Activated naive CD8-positive, alpha-beta T cell treated with anti-CD3 and anti-CD28 coated beads for 36 hours (primary cell): ENCODE measurements at regions not wholly inside any gene's neighbourhood (a gene's known extent, or its start where the extent isn't known, plus 50 kb on each side); places are given as distances from the start of the nearest gene placed in this dataset.

Experiments used
- DNase-seq: peaks from one replicate; pipeline ENCODE4 v3.0.0; 2021
- H3K27ac Mint-ChIP-seq: one replicate; pipeline ENCODE4 v1.8.0; 2022; ENCODE audit warnings: mild to moderate bottlenecking, moderate library complexity, mixed read lengths
- H3K27me3 Mint-ChIP-seq: one replicate; pipeline ENCODE4 v1.8.0; 2022; ENCODE audit warnings: mild to moderate bottlenecking, mixed read lengths
- H3K36me3 Mint-ChIP-seq: one replicate; pipeline ENCODE4 v1.8.0; 2021; ENCODE audit warnings: mild to moderate bottlenecking, mixed read lengths
- H3K4me1 Mint-ChIP-seq: one replicate; pipeline ENCODE4 v1.8.0; 2021; ENCODE audit warnings: mixed read lengths
- H3K4me3 Mint-ChIP-seq: one replicate; pipeline ENCODE4 v1.8.0; 2022; ENCODE audit warnings: mild to moderate bottlenecking, moderate library complexity, mixed read lengths
- H3K9me3 Mint-ChIP-seq: one replicate; pipeline ENCODE4 v1.8.0; 2022; ENCODE audit warnings: mixed read lengths

DNA sequence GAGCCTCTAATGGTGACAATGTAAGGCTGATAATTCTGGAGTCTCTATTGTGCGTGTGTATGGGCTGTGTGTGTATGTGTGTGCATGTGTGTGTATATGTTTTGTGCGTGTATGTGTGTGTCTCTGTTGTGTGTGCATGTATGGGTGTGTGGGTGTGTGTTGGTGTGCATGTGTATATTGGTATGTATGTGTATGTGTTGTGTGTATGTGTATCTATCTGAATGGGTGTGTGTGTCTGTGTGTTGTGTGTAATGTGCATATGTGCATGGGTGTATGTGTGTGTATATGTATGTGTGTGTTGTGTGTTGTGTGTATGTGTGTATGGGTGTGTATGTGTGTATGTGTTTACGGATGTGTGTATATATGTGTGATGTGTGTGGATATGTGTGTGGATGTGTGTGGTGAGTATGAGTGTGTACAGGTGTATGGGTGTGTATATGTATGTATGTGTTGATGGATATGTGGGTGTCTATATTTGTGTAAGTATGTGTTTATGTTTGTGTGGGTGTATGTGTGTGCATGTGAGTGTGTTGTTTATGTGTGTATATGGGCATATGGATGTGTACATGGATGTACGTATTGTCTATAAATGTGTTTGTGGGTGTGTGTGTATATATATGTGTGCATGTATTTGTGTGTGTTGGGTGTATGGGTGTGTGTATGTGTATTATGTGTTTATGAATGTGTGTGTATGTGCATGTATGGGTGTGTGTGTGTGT lies 366.7 kb downstream of the UQCRFS1 start:
- no peaks in the 10 kb centered on the region for H3K4me1 Mint-ChIP-seq
- no peak overlapping the region for H3K27ac Mint-ChIP-seq
- DNase-seq: no peak
- no peak overlapping the region for H3K4me3 Mint-ChIP-seq
- no peaks in the 10 kb centered on the region for H3K36me3 Mint-ChIP-seq
- no peaks in the 10 kb centered on the region for H3K27me3 Mint-ChIP-seq
- no peaks in the 10 kb centered on the region for H3K9me3 Mint-ChIP-seq

GRCh38 chr19:28843761-28844492 lies 369.0 kb downstream of the UQCRFS1 start:
- Mint-ChIP-seq H3K27ac (no peak overlapping the region), H3K36me3 (no peaks in the 10 kb centered on the region)

GRCh38 chr19:28841531-28841930 lies 371.4 kb downstream of the UQCRFS1 start:
- H3K27ac Mint-ChIP-seq: no peak overlapping the region
- no peak overlapping the region for H3K4me3 Mint-ChIP-seq
- no peak for DNase-seq
- no peaks in the 10 kb centered on the region for H3K4me1 Mint-ChIP-seq
- H3K27me3 Mint-ChIP-seq: no peaks in the 10 kb centered on the region
- no peaks in the 10 kb centered on the region for H3K9me3 Mint-ChIP-seq
- no peaks in the 10 kb centered on the region for H3K36me3 Mint-ChIP-seq

More at GRCh38 chr19:28843761-28844492, 369.0 kb downstream of the UQCRFS1 start:
- Mint-ChIP-seq H3K27me3 (no peaks in the 10 kb centered on the region), H3K9me3 (no peaks in the 10 kb centered on the region), H3K4me3 (no peak overlapping the region), H3K4me1 (no peaks in the 10 kb centered on the region)
- DNase-seq: no peak

DNA sequence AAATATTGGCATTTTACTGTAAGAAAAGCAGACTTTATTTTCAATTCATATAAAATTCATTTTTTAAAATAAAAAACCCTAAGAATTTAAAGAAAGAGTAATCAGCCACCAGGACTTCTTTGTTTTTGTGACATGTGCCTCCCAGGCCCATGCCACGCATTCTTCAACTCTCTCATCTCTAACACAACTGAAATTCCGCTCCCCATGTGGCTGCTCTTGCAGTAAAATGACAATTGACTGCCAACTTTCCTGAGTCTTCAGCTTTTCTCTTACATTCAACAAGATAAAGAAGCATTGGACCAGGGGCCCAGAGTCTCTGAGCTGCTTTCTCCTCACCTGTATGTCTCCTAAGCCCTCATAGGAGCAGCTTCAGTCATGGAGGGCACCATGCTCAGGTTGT lies 372.1 kb downstream of the UQCRFS1 start:
- no peak overlapping the region for H3K4me3 Mint-ChIP-seq
- no peaks in the 10 kb centered on the region for H3K9me3 Mint-ChIP-seq
- H3K27me3 Mint-ChIP-seq: no peaks in the 10 kb centered on the region
- DNase-seq: no peak
- H3K27ac Mint-ChIP-seq: no peak overlapping the region
- no peaks in the 10 kb centered on the region for H3K36me3 Mint-ChIP-seq
- H3K4me1 Mint-ChIP-seq: no peaks in the 10 kb centered on the region

GRCh38 chr19:28839455-28839854 lies 373.5 kb downstream of the UQCRFS1 start:
- Mint-ChIP-seq H3K4me1 (no peaks in the 10 kb centered on the region), H3K27ac (no peak overlapping the region), H3K4me3 (no peak overlapping the region), H3K36me3 (no peaks in the 10 kb centered on the region), H3K27me3 (no peaks in the 10 kb centered on the region), H3K9me3 (no peaks in the 10 kb centered on the region)
- no peak for DNase-seq

DNA sequence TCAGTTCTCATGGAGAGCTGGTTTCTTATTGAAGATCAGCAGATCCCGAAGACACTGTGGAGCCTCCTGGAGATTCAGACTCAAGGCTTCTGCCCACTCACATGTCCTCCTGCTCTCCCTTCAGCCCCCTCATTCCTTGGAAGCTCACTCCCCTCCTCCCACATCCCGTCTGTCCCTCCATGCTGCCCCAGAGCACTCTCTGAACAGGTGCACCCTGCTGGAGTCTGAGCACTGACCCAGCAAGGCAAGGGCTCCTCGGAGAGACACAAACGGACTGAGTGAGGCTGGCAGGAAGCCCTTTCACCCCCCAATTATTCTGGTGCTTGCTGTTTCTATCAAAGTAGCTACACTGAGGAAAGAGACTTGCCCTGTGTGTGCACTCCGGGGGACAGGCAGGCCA lies 374.0 kb downstream of the UQCRFS1 start:
- Mint-ChIP-seq H3K36me3 (no peaks in the 10 kb centered on the region), H3K9me3 (no peaks in the 10 kb centered on the region), H3K27ac (no peak overlapping the region), H3K4me1 (no peaks in the 10 kb centered on the region), H3K27me3 (no peaks in the 10 kb centered on the region), H3K4me3 (no peak overlapping the region)
- no peak for DNase-seq

- no peak for DNase-seq
- no peaks in the 10 kb centered on the region for H3K4me1 Mint-ChIP-seq
- no peaks in the 10 kb centered on the region for H3K36me3 Mint-ChIP-seq
- H3K9me3 Mint-ChIP-seq: no peaks in the 10 kb centered on the region
- H3K4me3 Mint-ChIP-seq: no peak overlapping the region
- no peaks in the 10 kb centered on the region for H3K27me3 Mint-ChIP-seq
- H3K27ac Mint-ChIP-seq: no peak overlapping the region
Observed at GRCh38 chr19:28836421-28836820, 376.5 kb downstream of the UQCRFS1 start.

GRCh38 chr19:28834996-28835395 lies 378.0 kb downstream of the UQCRFS1 start:
- Mint-ChIP-seq H3K36me3 (no peaks in the 10 kb centered on the region), H3K4me1 (no peaks in the 10 kb centered on the region), H3K4me3 (no peak overlapping the region), H3K9me3 (no peaks in the 10 kb centered on the region), H3K27ac (no peak overlapping the region), H3K27me3 (no peaks in the 10 kb centered on the region)
- no peak for DNase-seq

GRCh38 chr19:28831462-28831861 lies 381.5 kb downstream of the UQCRFS1 start:
- Mint-ChIP-seq H3K9me3 (no peaks in the 10 kb centered on the region), H3K4me3 (no peak overlapping the region), H3K27ac (no peak overlapping the region), H3K4me1 (no peaks in the 10 kb centered on the region), H3K36me3 (no peaks in the 10 kb centered on the region), H3K27me3 (no peaks in the 10 kb centered on the region)
- DNase-seq: no peak

DNA sequence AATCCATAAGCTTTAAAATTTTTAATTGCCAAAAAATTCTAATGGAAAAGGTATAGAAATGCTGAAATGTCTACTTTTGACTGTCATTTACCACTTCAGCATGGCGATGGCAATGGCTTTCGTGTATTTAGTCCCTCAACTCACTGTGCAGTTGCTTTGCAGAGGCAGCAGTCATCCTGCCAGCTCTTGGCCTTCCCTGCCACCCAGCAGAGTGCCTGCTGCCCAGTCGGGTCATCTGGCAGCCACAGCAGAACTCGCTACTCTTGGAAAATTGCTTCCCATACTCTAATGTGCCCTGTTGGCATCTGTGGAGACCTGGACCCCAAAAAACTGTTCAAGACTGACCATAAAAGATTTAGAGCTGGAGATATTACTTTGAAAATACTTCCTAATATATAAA lies 383.2 kb downstream of the UQCRFS1 start:
- no peaks in the 10 kb centered on the region for H3K9me3 Mint-ChIP-seq
- no peak for DNase-seq
- no peaks in the 10 kb centered on the region for H3K36me3 Mint-ChIP-seq
- no peak overlapping the region for H3K27ac Mint-ChIP-seq
- H3K4me3 Mint-ChIP-seq: no peak overlapping the region
- H3K27me3 Mint-ChIP-seq: no peaks in the 10 kb centered on the region
- H3K4me1 Mint-ChIP-seq: no peaks in the 10 kb centered on the region

GRCh38 chr19:28829359-28829758 lies 383.6 kb downstream of the UQCRFS1 start:
- Mint-ChIP-seq H3K4me3 (no peak overlapping the region), H3K27me3 (no peaks in the 10 kb centered on the region), H3K27ac (no peak overlapping the region), H3K4me1 (no peaks in the 10 kb centered on the region), H3K36me3 (no peaks in the 10 kb centered on the region), H3K9me3 (no peaks in the 10 kb centered on the region)
- DNase-seq: no peak

GRCh38 chr19:28828276-28828870 lies 384.6 kb downstream of the UQCRFS1 start:
- Mint-ChIP-seq H3K27me3 (no peaks in the 10 kb centered on the region), H3K4me3 (no peak overlapping the region), H3K9me3 (no peaks in the 10 kb centered on the region), H3K27ac (no peak overlapping the region), H3K36me3 (no peaks in the 10 kb centered on the region), H3K4me1 (no peaks in the 10 kb centered on the region)
- DNase-seq: no peak

- H3K4me1 Mint-ChIP-seq: no peaks in the 10 kb centered on the region
- H3K36me3 Mint-ChIP-seq: no peaks in the 10 kb centered on the region
- no peaks in the 10 kb centered on the region for H3K9me3 Mint-ChIP-seq
- no peak for DNase-seq
- H3K27me3 Mint-ChIP-seq: no peaks in the 10 kb centered on the region
- no peak overlapping the region for H3K4me3 Mint-ChIP-seq
- H3K27ac Mint-ChIP-seq: no peak overlapping the region
Observed at GRCh38 chr19:28827382-28827781, 385.6 kb downstream of the UQCRFS1 start.

- no peaks in the 10 kb centered on the region for H3K36me3 Mint-ChIP-seq
- no peak overlapping the region for H3K4me3 Mint-ChIP-seq
- no peak for DNase-seq
- no peaks in the 10 kb centered on the region for H3K4me1 Mint-ChIP-seq
- no peaks in the 10 kb centered on the region for H3K9me3 Mint-ChIP-seq
- H3K27ac Mint-ChIP-seq: no peak overlapping the region
- no peaks in the 10 kb centered on the region for H3K27me3 Mint-ChIP-seq
Observed at GRCh38 chr19:28823338-28823961, 389.5 kb downstream of the UQCRFS1 start.

DNA sequence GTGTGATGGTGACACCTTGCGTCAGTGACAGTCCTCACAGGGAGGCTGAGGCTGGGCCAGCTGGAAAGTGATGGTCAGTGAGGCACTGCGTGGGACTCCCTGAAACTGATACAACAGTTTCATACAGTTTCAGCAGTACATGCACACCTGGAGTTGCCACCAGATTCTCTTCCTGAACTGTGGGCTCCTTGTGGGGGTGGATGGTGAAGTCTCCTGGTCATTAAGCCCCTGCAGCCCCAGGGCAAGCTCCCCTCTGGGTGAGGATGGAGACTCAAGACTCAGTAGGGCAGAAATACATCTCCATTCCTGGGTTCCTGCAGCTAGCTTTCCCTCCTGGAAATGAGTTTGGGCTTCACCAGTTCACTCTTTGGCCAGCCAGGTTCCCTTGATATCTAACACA lies 392.7 kb downstream of the UQCRFS1 start:
- peaks cover 2% of the 10 kb centered on the region for H3K9me3 Mint-ChIP-seq
- H3K4me3 Mint-ChIP-seq: no peak overlapping the region
- no peaks in the 10 kb centered on the region for H3K4me1 Mint-ChIP-seq
- no peak for DNase-seq
- H3K36me3 Mint-ChIP-seq: no peaks in the 10 kb centered on the region
- no peak overlapping the region for H3K27ac Mint-ChIP-seq
- H3K27me3 Mint-ChIP-seq: no peaks in the 10 kb centered on the region
